Activated CD8-positive, alpha-beta memory T cell treated with anti-CD3 and anti-CD28 coated beads for 48 hours (primary cell): ENCODE measurements at regions not wholly inside any gene's neighbourhood (a gene's known extent, or its start where the extent isn't known, plus 50 kb on each side); places are given as distances from the start of the nearest gene placed in this dataset.
A peak's percentile ranks its signal among the peaks of the same experiment; 100 is the strongest.
"Not testable (repeated sequence)": the region's sequence is repeated elsewhere in the genome, so short reads cannot be mapped to it uniquely, and the experiment has no call there.

Experiments used
- DNase-seq, 3 experiments: peaks; one replicate each; pipeline ENCODE4 v3.0.0-alpha.2; 2020; ENCODE audit warnings: low read depth in 2 of 3, low spot score in 2 of 3

DNA sequence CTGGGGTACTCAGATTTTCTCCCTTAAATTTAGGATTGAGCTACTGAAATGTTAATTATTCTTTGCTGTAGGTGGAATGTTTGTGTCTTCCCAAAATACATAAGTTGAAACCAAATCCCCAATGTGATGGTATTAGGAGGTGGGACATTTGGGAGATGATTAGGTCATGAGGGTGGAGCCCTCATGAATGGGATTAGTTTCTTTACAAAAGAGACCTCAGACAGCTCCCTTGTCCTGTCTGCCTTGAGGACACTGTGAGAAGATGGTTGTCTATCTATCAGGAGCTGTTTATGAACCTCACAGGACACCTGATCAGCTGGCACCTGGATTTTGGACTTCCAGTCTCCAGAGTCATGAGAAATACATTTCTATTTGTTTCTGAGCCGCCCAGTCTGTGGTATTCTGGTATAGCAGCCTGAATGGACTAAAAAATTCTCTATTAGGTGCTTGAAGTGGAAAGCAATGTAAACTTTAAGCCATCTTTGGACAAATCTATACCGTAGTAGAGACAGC, 99.2 kb upstream of the UXS1 start:
- DNase-seq = no peak

DNA sequence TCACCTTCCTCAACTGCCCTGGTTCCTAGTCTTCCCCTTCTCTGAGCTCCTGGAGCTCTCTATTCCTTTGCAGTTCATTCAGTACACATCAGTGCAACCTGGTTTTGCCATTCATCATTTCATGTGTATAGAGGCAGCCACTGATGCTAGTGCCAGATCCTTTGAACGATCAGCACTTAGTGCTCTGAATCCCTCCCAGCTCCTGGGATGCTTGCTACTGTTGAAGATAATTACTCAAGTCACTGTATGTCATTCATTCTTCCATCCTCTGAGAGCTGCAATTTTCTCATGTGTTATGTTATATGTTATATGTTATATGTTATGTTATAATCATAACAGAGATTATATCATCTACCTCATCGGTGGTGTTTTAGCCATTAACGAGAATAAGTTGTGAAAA, 98.5 kb upstream of the UXS1 start:
- DNase-seq = no peak

- DNase-seq = no peak
Observed at GRCh38 chr2:106288873-106289272, 94.8 kb upstream of the UXS1 start.

GRCh38 chr2:106285237-106285829, 91.2 kb upstream of the UXS1 start:
- no peak for DNase-seq

- DNase-seq = no peak
Observed at GRCh38 chr2:106284691-106285202, 90.6 kb upstream of the UXS1 start.

DNA sequence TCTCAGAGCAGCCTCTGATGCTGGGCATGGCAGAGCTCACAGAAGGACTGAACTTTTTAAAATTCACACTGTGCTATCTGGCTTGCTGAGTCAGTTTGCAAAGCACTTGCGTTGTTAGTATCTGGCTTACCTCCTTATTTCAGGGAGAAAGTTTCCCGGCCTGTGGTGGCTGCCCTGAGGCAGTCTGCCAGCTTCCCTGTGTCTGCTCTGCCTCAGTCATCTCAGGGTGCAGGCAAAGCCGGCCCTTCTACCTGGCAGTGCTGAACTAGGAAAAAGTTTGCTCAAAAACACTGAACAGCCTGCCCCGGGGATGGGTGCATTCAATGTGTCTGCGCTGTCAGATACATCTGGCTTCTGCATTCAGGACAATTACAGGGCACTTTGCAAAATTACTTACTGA, 90.2 kb upstream of the UXS1 start:
- DNase-seq = no peak

- DNase-seq = not testable (repeated sequence)
Observed at GRCh38 chr2:106283228-106284152, 89.4 kb upstream of the UXS1 start.

- DNase-seq = no peak
Observed at GRCh38 chr2:106282462-106283170, 88.5 kb upstream of the UXS1 start.

DNA sequence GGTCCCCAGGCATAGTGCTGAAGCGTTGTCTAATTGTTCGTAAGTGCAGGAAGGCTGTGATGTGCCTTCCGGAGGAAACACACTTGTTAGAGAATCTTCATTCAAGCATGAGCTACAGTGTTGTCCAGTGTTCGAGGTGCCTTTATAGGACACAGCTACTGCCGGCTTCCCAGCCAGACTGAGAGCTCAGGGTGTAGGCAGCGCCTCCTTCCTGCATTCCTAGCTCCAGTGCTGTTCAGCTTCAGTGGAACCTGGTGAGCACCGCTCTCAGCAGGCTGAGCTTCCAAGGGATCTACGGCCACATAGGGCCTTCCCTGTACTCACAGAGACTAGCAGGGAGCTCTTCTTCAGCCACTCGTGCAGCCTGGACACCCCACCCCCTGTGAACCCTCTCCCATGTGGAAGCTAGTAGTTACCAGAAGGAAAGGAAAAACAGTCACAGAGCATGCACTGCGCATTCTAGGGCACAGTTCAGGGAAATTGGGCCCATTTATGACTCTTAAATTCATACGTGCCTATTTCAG, 87.9 kb upstream of the UXS1 start:
- DNase-seq = not testable (repeated sequence)

DNA sequence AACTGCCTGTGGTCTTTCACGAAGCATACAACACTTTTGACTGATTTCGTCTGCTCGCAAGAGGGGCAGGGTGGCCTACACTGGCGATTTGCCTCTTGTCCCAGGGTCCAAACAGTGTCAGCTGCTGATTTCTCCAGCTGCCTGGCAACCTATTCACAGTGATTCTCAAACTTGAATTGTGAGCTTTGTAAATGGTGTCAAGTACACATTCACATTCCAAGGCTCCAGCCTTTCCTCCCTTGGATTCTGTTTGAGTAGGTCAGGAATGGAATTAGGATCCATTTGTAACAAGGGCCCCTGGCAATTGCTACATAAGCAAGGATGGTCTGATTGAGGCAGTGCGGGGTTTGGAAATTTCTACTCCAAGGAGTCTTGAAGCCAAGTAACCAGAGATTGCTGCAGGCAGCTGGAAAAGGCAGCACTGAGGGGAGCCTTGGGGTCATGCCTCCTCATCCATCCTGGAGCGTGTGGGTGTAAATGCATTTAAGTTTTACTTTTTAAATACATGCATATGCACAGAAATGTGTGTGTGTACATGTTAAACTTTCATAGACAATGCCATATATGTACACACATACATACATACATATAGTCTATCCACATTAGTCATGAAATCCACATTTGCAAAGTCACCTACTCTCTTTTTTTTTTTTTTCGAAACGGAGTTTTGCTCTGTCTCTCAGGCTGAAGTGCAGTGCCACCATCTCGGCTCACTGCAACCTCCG, 86.8 kb upstream of the UXS1 start:
- DNase-seq = no peak

DNA sequence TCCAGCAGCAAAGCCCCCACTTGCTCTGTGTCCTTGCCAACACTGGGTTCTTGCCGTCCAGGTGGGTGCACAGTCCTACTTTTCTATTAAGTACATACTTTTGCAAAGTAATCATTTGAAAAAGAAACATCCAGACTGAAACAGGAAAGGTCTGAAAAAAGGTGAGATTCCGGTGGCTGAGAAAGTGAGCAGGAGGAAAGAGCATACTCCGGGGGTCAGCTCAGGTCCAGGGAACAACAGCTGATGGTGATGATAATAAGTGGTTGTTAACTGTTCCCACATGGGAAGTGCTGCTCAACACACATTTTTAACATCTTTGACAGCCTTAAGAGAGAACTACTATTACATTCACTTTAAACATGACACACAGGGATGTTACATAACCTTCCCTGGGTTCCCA, 86.1 kb upstream of the UXS1 start:
- DNase-seq = no peak

DNA sequence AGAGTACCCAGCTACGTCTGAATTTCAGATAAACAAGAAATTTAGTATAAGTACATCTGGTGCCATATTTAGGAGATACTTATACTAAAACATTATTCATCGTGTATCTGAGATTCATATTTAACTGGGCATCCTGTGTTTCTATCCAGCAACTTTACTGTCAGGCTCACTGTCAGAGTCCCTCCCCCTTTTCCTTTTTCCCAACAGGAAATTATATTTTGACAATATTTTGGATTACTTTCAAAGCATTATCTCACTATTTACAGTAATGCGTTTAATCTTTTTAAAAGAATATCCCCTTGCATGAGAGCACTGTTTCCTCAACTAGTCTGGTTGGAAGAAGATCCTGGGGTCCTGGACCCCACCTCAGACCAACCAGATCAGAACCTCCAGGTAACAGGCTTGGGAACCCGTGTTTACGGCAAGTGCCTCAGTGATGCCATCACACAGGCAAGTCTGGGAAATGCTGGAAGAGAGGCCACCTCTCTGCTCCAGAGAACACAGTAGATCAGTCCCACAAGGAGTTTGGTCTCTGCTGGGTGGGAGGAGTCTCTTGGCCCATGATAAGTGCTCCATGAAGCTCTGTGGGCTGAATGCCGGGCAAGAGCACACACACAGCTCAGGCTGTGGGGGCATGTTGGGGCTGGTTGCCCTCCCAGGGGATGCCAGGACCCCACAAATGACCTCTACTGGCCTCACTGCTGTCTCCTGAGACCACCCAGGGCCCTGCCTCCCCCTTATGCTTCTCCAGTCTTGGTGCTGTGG, 84.2 kb upstream of the UXS1 start:
- DNase-seq = no peak

DNA sequence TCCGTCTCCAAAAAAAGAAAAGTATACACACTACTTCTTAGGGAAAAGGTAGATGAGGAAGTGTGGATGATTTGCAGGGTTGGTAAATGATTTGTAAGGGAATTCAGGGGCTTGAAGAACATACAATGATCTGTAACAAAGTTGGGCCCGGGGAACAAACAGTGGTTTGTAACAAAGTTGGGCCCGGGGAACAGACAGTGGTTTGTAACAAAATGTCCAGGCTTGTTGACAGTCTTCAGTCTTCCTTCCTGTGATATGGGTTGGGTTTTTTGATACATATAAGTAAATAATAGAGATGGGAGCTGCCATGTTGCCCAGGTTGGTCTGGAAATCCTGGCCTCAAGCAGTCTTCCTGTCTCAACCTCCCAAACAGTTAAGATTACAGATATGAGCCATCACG, 83.3 kb upstream of the UXS1 start:
- no peak for DNase-seq

DNA sequence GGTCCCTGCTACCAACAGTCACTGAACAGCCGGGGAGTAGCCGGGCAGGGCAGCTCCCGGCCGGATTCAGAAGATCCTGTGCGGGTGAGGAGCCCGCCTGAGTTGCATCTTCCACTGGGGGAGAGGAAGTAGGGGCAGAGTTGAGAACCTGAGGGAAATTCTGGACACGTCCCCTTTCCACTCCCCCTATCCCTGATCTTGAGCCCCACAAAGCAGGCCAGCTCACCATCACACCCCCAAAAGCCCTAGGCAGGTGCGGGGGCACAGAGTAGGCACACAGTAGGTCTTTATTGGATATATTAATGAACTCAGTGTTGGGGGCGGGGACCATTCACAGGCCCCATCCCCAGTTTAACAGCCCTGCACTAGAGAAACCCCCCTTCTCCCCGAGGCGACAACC, 81.9 kb upstream of the UXS1 start:
- DNase-seq = no peak

- no peak for DNase-seq
Observed at GRCh38 chr2:106274668-106275067, 80.6 kb upstream of the UXS1 start.

- no peak for DNase-seq
Observed at GRCh38 chr2:106272216-106272807, 78.2 kb upstream of the UXS1 start.

DNA sequence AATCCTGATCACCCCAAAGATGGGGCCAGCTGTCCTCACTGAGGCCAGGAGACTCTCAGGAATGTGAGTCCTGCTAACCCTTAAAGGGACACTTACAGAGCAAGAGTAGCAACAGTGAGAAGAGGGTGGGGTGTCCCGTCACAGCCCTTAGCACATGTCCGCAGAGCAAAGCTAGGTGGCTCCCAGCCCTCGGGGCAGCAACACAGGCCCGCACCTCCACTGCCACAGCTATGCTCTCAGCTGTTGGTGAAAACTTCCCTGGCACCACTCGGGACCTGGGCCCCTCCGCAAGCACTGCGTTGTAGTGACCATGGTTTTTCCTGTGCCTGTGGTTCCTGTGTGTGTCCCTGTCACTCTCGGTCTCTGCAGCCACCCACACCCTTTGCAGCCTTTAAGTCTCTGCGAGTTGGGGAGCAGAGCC, 76.4 kb upstream of the UXS1 start:
- no peak for DNase-seq

- DNase-seq = peak in 2 of 3 experiments; percentile 10 to 26
Observed at GRCh38 chr2:106269591-106270291, 75.6 kb upstream of the UXS1 start.

DNA sequence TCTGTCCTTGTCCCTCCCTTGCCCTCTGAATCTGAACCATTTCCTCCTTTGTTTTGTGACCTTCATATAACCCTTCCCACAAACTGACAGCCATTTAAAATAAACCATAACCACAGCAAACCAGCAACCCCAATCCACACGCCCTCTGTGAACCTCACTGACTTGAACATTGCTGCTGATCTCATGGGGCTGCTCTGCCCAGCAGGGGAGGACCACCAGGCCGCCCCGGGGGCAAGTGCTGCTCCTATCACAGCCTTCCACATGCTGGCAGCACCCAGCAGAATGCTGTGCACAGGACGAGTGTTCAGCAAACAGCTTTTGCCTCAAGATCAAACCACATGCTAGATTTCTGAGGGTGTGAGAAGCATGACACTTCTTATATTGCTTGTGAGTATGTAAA, 73.9 kb upstream of the UXS1 start:
- DNase-seq = no peak
